ENCODE measurements at regions not wholly inside any gene's neighbourhood (a gene's known extent, or its start where the extent isn't known, plus 50 kb on each side); places are given as distances from the start of the nearest gene placed in this dataset.
"Not testable (repeated sequence)": the region's sequence is repeated elsewhere in the genome, so short reads cannot be mapped to it uniquely, and the experiment has no call there.

DNA sequence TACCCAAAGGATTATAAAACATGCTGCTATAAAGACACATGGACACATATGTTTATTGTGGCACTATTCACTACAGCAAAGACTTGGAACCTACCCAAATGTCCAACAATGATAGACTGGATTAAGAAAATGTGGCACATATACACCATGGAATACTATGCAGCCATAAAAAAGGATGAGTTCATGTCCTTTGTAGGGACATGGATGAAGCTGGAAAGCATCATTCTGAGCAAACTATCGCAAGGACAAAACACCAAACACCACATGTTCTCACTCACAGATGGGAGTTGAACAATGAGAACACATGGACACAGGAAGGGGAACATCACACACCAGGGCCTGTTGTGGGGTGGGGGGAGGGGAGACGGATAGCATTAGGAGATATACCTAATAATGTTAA lies 101.3 kb upstream of the CAST start:
- TF ChIP-seq, protein P1, sequence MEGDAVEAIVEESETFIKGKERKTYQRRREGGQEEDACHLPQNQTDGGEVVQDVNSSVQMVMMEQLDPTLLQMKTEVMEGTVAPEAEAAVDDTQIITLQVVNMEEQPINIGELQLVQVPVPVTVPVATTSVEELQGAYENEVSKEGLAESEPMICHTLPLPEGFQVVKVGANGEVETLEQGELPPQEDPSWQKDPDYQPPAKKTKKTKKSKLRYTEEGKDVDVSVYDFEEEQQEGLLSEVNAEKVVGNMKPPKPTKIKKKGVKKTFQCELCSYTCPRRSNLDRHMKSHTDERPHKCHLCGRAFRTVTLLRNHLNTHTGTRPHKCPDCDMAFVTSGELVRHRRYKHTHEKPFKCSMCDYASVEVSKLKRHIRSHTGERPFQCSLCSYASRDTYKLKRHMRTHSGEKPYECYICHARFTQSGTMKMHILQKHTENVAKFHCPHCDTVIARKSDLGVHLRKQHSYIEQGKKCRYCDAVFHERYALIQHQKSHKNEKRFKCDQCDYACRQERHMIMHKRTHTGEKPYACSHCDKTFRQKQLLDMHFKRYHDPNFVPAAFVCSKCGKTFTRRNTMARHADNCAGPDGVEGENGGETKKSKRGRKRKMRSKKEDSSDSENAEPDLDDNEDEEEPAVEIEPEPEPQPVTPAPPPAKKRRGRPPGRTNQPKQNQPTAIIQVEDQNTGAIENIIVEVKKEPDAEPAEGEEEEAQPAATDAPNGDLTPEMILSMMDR (IDR thresholded peaks at IDR 0.05) = not testable (repeated sequence)
- not testable (repeated sequence) for TF ChIP-seq TAF1 (IDR thresholded peaks at IDR 0.05; ENCODE audit: borderline replicate concordance, low read depth, low read length); GABPA (IDR thresholded peaks at IDR 0.05; ENCODE audit: low read depth); CHD2 (IDR thresholded peaks at IDR 0.05; ENCODE audit: low read length, partially characterized antibody); JUND (IDR thresholded peaks at IDR 0.05); EZH2phosphoT487 (IDR thresholded peaks at IDR 0.05; ENCODE audit: borderline replicate concordance, low read depth); GATA2 (CRISPR knock-in tag; IDR thresholded peaks at IDR 0.05); POLR2AphosphoS5 (IDR thresholded peaks at IDR 0.05; ENCODE audit: low read depth, low read length); ELF1 (IDR thresholded peaks at IDR 0.05)
- TF ChIP-seq, protein P2, sequence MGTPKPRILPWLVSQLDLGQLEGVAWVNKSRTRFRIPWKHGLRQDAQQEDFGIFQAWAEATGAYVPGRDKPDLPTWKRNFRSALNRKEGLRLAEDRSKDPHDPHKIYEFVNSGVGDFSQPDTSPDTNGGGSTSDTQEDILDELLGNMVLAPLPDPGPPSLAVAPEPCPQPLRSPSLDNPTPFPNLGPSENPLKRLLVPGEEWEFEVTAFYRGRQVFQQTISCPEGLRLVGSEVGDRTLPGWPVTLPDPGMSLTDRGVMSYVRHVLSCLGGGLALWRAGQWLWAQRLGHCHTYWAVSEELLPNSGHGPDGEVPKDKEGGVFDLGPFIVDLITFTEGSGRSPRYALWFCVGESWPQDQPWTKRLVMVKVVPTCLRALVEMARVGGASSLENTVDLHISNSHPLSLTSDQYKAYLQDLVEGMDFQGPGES (IDR thresholded peaks at IDR 0.05; ENCODE audit: low read depth, low read length) = not testable (repeated sequence)
- TF ChIP-seq, protein P3, sequence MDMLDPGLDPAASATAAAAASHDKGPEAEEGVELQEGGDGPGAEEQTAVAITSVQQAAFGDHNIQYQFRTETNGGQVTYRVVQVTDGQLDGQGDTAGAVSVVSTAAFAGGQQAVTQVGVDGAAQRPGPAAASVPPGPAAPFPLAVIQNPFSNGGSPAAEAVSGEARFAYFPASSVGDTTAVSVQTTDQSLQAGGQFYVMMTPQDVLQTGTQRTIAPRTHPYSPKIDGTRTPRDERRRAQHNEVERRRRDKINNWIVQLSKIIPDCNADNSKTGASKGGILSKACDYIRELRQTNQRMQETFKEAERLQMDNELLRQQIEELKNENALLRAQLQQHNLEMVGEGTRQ (IDR thresholded peaks at IDR 0.05; ENCODE audit: borderline replicate concordance, low read depth, low read length) = not testable (repeated sequence)
